Chondrocyte (in vitro differentiated cells): ENCODE measurements at regions not wholly inside any gene's neighbourhood (a gene's known extent, or its start where the extent isn't known, plus 50 kb on each side); places are given as distances from the start of the nearest gene placed in this dataset.
A peak's percentile ranks its signal among the peaks of the same experiment; 100 is the strongest.

Experiments
- DNase-seq: peaks from one replicate; pipeline ENCODE4 v3.0.0; 2021; ENCODE audit warnings: mixed read lengths, low spot score
- H3K27ac Mint-ChIP-seq: one replicate; pipeline ENCODE4 v1.8.0; 2021; ENCODE audit warnings: mild to moderate bottlenecking, moderate library complexity, mixed read lengths; ENCODE audit not compliant: unreplicated experiment
- H3K27me3 Mint-ChIP-seq: 2 replicates; pipeline ENCODE4 v1.8.0; 2021; ENCODE audit warnings: low read depth, mixed read lengths
- H3K36me3 Mint-ChIP-seq: 2 replicates; pipeline ENCODE4 v1.8.0; 2021; ENCODE audit warnings: low read depth, mixed read lengths
- H3K4me1 Mint-ChIP-seq: 2 replicates; pipeline ENCODE4 v1.8.0; 2021; ENCODE audit warnings: low read depth, mild to moderate bottlenecking, mixed read lengths
- H3K4me3 Mint-ChIP-seq: one replicate; pipeline ENCODE4 v1.8.0; 2021; ENCODE audit warnings: mild to moderate bottlenecking, moderate library complexity, mixed read lengths; ENCODE audit not compliant: unreplicated experiment
- H3K9me3 Mint-ChIP-seq: 2 replicates; pipeline ENCODE4 v1.8.0; 2021; ENCODE audit warnings: low read depth, mixed read lengths
- CTCF ChIP-seq: fragments of 200-600 bp; sonication (generic); IDR thresholded peaks from 2 replicates; pipeline ENCODE4 v1.5.0; 2021; ENCODE audit warnings: antibody characterized with exemption, mild to moderate bottlenecking, moderate library complexity

GRCh38 chr2:163269374-163270021 lies 430.9 kb upstream of the KCNH7 start:
- no peak for TF ChIP-seq CTCF
- Mint-ChIP-seq H3K27me3 (no peaks in the 10 kb centered on the region), H3K4me3 (no peak overlapping the region), H3K27ac (no peak overlapping the region), H3K36me3 (peaks cover 12% of the 10 kb centered on the region), H3K9me3 (peaks cover 29% of the 10 kb centered on the region), H3K4me1 (peaks cover 27% of the 10 kb centered on the region)
- DNase-seq: no peak

GRCh38 chr2:163266772-163267171 lies 428.2 kb upstream of the KCNH7 start:
- peaks cover 39% of the 10 kb centered on the region for H3K4me1 Mint-ChIP-seq
- H3K27me3 Mint-ChIP-seq: no peaks in the 10 kb centered on the region
- H3K4me3 Mint-ChIP-seq: no peak overlapping the region
- H3K9me3 Mint-ChIP-seq: peaks cover 9% of the 10 kb centered on the region
- no peak for DNase-seq
- H3K27ac Mint-ChIP-seq: peak overlapping the region; percentile 28
- TF ChIP-seq CTCF: peak; percentile 40
- H3K36me3 Mint-ChIP-seq: no peaks in the 10 kb centered on the region

- no peaks in the 10 kb centered on the region for H3K27me3 Mint-ChIP-seq
- peaks cover 39% of the 10 kb centered on the region for H3K4me1 Mint-ChIP-seq
- DNase-seq: no peak
- H3K36me3 Mint-ChIP-seq: no peaks in the 10 kb centered on the region
- no peak for TF ChIP-seq CTCF
- H3K9me3 Mint-ChIP-seq: peaks cover 9% of the 10 kb centered on the region
- H3K27ac Mint-ChIP-seq: no peak overlapping the region
- H3K4me3 Mint-ChIP-seq: no peak overlapping the region
Observed at GRCh38 chr2:163265562-163265961, 427.0 kb upstream of the KCNH7 start.

GRCh38 chr2:163264341-163264740 lies 425.8 kb upstream of the KCNH7 start:
- TF ChIP-seq CTCF: no peak
- Mint-ChIP-seq H3K27ac (no peak overlapping the region), H3K4me1 (peaks cover 33% of the 10 kb centered on the region), H3K9me3 (peaks cover 8% of the 10 kb centered on the region), H3K36me3 (no peaks in the 10 kb centered on the region), H3K27me3 (no peaks in the 10 kb centered on the region), H3K4me3 (no peak overlapping the region)
- DNase-seq: no peak

GRCh38 chr2:163259489-163259888 lies 420.9 kb upstream of the KCNH7 start:
- H3K27ac Mint-ChIP-seq: no peak overlapping the region
- H3K36me3 Mint-ChIP-seq: no peaks in the 10 kb centered on the region
- no peak for DNase-seq
- H3K9me3 Mint-ChIP-seq: peaks cover 2% of the 10 kb centered on the region
- H3K4me3 Mint-ChIP-seq: no peak overlapping the region
- TF ChIP-seq CTCF: no peak
- peaks cover 26% of the 10 kb centered on the region for H3K4me1 Mint-ChIP-seq
- no peaks in the 10 kb centered on the region for H3K27me3 Mint-ChIP-seq
